ENCODE measurements at regions not wholly inside any gene's neighbourhood (a gene's known extent, or its start where the extent isn't known, plus 50 kb on each side); places are given as distances from the start of the nearest gene placed in this dataset. TPM values are rescaled to one million over a fixed set of nuclear protein-coding genes. Genes with fewer than 3 reads are reported as not detected.
"Not testable (repeated sequence)": the region's sequence is repeated elsewhere in the genome, so short reads cannot be mapped to it uniquely, and the experiment has no call there.

DNA sequence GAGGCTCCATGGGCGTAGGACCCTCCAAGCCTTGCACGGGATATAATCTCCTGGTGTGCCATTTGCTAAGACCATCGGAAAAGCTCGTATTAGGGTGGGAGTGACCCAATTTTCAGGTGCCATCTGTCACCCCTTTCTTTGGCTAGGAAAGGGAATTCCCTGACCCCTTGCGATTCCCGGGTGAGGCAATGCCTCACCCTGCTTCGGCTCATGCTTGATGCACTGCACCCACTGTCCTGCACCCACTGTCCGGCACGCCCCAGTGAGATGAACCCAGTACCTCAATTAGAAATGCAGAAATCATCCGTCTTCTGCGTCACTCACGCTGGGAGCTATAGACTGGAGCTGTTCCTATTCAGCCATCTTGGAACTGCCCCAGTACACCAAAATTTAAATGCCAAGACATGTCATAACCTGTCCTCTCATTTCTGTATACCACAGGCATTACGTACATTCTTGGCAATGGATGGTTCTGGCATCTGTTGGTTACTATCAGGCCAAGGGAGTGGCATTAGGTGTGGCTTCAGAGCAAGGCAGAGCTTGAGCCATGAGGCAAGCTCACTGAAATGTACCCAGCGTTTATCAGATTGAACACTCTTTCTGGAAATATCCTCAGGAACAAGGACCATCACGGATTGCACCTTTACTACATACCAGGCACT lies 95.4 kb upstream of the GALNT18 start:
- DNase-seq, result no peak

DNA sequence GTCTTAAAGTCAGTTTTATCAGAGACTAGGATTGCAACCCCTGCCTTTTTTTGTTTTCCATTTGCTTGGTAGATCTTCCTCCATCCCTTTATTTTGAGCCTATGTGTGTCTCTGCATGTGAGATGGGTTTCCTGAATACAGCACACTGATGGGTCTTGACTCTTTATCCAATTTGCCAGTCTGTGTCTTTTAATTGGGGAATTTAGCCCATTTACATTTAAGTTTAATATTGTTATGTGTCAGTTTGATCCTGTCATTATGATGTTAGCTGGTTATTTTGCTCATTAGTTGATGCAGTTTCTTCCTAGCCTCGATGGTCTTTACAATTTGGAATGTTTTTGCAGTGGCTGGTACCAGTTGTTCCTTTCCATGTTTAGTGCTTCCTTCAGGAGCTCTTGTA lies 93.3 kb upstream of the GALNT18 start:
- DNase-seq, result not testable (repeated sequence)

DNA sequence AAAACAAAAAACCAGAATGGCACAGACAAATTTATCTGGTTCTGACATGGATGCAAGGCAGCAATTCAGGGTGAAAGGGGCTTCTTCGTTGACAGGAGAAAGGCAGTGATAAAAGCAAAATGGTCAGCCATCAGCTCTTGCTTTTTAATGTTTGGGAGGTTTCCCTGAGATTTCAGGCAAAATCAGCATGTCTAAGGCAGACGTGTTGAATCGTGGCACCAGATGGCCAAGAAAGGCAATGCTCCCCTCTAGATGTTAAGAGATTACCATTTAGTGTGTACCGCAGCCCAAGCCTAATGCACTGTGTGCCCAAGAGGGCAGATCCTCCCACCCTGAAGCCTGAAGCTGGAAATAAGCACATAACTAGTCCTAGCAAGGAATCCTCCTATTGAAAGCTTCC lies 88.8 kb upstream of the GALNT18 start:
- no peak for DNase-seq

DNA sequence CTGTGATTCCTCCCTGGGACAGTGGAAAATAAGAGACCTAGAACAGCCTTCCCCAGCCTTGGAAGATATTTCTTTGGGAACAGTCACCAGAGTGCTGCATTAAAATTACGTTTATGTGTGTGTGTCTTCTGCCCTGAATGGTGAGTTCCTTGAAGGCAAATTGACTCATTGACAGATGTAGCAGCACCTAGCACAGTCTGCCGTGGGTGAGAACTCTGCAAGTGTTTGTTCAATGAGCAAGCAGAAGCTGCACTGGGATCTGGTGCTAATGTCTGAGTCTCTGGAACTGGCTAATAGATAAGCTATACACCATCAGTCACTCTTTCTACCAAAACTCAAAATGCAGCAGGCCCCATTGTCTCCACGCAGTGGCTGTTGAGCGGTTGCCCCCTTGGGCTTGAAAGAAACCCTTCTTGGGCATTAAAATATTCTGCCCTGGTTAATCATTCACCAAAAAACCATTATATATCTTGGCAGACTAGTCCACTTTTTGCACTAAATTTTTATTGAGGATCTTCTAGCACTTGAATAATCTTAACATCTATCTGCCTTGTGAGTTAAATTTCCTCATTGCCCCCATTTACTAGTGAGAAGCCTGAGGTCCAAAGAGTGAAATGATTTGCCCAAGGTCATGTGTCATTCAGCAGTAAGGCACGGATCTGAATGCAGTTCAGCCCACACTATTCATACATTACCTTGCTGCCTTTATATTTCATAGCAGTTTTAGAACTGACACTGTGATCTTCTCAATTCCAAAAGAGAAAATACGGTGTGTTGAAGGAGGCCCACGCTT lies 87.8 kb upstream of the GALNT18 start:
- DNase-seq, result no peak

DNA sequence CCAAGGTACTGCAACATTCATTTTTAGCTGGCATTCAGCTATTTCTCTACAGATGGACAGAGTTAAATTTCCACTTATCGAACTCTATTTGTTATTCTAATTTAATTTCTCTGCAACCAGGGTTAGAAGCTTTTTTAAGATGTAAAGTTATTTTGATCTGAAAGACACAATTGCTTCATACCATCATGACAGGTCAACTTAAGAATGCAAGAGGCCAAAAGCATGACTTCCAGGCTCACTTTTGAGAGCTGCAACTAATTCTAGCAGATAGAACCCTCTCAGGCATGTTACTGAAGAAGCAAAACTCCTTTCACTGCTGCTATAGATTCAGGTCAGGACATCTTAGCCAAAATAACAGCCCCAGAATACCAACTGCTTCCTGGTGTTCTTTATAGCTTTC lies 86.5 kb upstream of the GALNT18 start:
- DNase-seq, result no peak

DNA sequence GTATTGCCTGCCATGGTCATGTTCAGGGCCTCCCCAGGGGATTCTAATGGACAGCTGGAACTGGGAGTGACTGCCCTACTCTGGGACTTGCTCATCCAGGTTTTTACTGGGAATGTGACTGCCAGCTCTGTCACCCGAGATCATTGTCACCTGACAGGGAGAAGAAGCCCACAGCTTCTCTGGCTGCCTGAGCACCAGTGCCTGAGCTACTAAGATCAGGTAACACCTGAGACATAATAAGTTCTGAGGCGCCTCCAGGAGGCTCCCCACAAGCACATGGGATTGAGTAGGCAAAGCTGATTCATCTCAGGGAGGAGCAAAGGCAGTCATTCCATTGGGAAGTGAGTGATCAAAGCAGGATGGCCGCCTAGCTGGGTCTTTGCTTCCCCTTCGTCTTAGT lies 84.2 kb upstream of the GALNT18 start:
- no peak for DNase-seq

DNA sequence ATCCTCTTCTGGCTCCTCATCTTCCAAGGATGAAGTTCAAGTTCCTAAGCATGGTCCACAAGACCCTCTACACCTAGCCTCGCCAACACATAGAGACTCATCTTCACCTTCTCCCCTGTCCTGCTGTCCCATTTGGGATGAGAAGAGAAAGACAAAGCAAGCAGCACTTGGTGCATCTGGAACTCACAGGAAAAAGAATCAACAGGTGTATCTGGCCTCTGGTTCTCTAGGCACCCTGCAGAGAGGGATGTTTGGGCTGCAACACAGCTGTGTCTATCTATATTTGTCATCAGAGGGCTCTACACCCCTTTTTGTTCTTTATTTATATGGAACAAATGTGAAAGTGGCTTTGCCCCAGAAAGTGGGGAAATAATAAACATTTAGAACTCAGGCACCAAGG lies 82.1 kb upstream of the GALNT18 start:
- no peak for DNase-seq

DNA sequence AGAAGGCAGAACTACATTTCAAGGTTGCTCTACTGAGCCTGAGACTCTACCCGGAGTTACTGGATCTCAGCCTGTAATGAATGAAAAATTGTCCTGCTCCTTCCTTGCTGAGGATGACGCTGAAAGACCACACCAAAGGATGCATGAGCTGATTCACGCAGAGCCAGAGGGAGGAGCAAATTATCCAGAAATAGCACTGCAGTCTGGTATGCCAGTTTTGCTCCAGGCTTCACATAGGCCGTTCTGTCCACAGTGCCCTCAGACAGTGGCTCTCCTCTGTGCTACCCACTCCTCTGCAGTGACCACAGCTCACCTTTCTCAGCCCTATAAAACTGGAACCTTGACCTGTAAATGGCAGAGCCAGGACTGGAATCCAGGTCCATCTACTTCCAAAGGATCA lies 79.3 kb upstream of the GALNT18 start:
- peak; percentile 26 for DNase-seq

DNA sequence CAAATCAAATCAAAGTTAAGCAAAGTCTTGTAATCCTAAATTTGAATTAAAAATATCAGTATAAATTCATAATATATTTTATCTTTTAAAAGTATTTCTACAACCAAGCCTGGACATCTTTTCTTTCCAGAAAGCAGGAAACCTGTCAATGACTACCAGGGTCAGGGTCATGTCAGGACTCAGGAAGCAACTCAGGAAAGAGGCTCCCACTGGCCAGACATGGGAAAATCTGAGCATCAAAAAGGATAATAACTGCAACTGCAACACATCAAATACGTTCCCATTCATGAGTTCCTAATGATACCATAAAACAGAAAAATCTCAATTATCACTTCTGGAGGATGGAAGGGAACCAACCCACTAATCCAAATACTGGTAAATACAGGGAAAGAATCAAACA lies 76.0 kb upstream of the GALNT18 start:
- no peak for DNase-seq

DNA sequence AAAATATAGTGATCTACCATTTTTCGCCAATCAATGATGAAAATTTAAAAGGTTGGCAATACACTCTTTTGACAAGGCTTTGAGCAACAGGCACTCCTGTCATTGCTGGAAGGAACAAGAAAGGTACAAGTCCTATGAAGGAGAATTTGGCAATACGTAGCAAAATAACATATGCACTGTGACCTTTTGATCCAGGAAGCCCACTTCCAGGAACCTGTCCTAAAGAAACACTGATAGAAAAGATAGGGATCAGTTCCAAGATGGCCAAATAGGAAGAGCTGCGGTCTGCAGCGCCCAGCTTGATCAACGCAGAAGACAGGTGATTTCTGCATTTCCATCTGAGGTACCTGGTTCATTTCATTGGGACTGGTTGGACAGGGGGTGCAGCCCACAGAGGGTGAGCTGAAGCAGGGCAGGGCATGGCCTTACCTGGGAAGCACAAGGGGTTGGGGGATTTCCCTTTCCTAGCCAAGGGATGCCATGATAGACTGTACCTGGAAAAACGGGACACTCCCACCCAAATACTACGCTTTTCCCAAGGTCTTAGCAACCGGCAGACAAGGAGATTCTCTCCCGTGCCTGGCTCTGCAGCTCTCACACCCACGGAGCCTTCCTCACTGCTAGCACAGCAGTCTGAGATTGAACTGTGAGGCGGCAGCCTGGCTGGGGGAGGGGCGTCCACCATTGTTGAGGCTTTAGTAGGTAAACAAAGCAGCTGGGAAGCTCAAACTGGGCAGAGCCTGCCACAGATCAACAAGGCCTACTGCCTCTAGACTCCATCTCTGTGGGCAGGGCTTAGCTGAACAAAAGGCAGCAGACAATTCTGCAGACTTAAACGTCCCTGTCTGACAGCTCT lies 69.7 kb upstream of the GALNT18 start:
- no peak for DNase-seq

DNA sequence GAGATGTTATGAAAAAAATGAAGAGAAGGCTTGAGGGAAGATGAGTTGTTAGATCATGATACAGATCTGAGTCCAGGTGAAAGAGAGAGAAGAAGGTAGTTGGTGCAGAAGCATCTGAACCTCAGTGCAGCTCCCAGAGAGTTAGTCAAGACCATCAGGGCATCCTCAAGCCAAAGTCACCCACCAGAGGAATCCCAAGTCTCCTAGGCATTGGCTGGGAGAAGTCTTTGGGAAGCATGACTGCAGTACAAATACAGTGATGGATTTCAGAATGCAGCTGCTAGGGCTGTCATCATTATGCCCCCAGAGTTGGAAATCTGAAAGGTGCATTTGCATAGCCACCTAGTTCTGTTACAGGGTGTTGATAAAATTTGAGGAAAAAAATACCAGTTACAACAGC lies 59.7 kb upstream of the GALNT18 start:
- DNase-seq, result no peak

DNA sequence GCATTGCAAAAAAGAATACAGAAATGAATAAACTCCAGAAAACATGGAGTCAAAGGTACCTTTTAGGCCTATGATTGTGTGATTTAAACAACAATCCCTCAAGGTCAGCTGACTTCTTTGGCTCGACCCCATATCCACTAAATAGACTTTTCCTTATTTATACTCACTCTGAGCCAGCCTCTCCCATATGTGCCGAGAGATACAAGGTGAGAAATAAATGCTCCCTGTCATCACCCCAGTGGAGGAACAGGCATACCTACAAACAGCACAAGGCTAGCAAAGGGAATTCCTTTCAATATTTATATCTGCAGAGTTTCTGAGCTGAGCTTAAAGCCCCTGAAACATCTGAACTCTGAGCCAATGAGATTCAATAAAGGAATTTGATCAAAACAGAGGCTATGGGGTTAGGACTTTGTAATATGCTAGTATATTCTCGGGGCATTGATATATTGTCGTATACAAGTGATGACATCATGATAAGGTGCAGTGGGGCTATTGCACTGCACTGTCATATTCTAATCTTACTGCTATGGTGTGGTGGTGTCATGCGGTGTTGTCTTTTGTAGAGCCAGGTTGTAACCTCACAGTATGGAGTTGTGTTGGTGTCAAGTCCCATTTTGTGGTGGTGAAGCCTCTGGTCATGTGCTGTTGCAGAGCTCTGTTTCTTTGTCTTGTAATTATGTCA lies 56.0 kb upstream of the GALNT18 start:
- no peak for DNase-seq

DNA sequence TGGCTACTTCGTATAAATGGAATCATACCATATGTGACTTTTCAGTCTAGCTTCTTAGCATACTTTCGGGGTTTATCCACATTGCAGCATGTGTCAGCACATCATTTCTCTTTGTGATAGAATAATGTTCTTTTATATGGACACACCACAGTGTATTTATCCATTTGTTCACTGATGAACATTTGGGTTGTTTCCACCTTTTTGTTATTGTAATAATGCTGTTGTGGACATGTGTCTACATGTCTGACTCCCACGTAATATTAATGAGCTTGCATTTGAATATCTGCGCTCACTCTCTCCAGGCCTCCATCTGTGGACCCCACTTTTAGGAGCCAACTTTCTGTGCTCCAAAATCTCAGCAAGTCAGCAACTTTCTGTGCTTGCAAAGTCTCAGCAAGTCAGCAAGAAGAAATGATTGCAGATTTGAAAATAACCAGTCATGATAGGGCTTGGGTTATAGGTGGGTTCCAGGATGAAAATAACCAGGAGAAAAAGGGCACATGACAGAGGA lies 53.9 kb upstream of the GALNT18 start:
- DNase-seq, result no peak

DNA sequence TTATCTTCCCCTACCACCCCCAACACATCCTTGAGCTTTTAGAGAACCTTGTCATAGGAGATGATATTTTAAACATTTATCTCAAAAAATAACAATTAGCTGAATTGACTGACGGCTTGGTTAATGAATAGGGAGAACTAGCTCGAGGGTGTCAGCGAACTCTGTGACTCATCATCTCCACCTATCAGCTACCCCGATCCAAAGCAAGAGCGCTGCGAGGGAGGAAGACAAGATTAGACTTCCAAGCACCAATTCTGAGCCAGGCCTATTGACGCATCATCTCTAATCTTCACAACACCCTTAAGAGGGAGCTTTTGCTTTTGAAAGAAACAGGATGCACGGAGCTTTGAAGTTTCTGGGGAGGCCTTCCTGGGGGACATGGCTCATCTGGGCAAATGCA lies 51.0 kb upstream of the GALNT18 start:
- no peak for DNase-seq

DNA sequence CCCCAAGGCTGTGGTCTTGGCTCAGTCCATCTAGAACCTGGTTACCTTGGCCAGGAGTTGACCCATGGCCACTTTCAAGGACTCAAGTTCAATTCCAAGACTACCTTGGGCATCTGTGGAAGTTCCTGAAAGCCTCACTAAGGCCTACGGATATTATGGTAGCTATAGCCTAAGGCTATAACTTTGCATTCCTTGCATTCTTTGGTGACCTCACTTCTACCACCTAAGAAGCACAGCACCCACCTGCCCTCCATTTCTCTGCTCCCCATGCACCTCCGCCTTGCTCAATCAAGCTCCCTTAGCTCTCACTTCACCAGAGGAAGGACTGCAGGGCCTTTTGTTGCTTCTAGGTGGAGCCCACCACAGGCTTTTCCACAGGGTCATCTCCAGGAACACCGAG lies 50.3 kb upstream of the GALNT18 start:
- no peak for DNase-seq

Small RNA genes lying in the stretch of these regions (small RNA-seq; reads per million reads assigned to genes)
- not detected for gene MIR8070 (ENCODE audit: low replicate concordance)
